Osteoblast (primary cell): ENCODE measurements at regions not wholly inside any gene's neighbourhood (a gene's known extent, or its start where the extent isn't known, plus 50 kb on each side); places are given as distances from the start of the nearest gene placed in this dataset.

ENCODE experiments used
- DNase-seq: peaks from one replicate; pipeline ENCODE4 v3.0.0; 2011; ENCODE audit warnings: low spot score, mixed read lengths; ENCODE audit not compliant: insufficient read length; ENCODE audit errors: missing footprints
- H2AFZ ChIP-seq: 2 replicates; pipeline ENCODE4 v1.6.0; 2011; ENCODE audit warnings: mild to moderate bottlenecking, low read length
- H3K27ac ChIP-seq: 2 replicates; pipeline ENCODE4 v1.5.1; 2011; ENCODE audit warnings: mild to moderate bottlenecking, low read depth, low read length, moderate library complexity
- H3K27me3 ChIP-seq: 2 replicates; pipeline ENCODE4 v1.6.0; 2012; ENCODE audit warnings: mild to moderate bottlenecking, control low read depth, inconsistent platforms, low read length, moderate library complexity; ENCODE audit not compliant: insufficient read depth
- H3K36me3 ChIP-seq: 2 replicates; pipeline ENCODE4 v1.5.1; 2011; ENCODE audit warnings: mild to moderate bottlenecking, low read length, control low read depth, moderate library complexity; ENCODE audit not compliant: insufficient read depth
- H3K4me1 ChIP-seq: 2 replicates; pipeline ENCODE4 v1.5.1; 2011; ENCODE audit warnings: mild to moderate bottlenecking, low read length, control low read depth, moderate library complexity; ENCODE audit not compliant: insufficient read depth
- H3K4me2 ChIP-seq: 2 replicates; pipeline ENCODE4 v1.6.0; 2011; ENCODE audit warnings: mild to moderate bottlenecking, low read length; ENCODE audit not compliant: insufficient read depth
- H3K4me3 ChIP-seq: fragments of 200-600 bp; sonication (generic); 3 replicates; pipeline ENCODE4 v1.5.1; 2012; ENCODE audit warnings: mild to moderate bottlenecking, low read length, inconsistent platforms; ENCODE audit not compliant: insufficient read depth
- H3K79me2 ChIP-seq: 2 replicates; pipeline ENCODE4 v1.6.0; 2012; ENCODE audit warnings: mild to moderate bottlenecking, low read length, control low read depth, inconsistent platforms; ENCODE audit not compliant: insufficient read depth
- H3K9me3 ChIP-seq: 2 replicates; pipeline ENCODE4 v1.5.1; 2011; ENCODE audit warnings: low read depth, low read length, control low read depth
- H4K20me1 ChIP-seq: 2 replicates; pipeline ENCODE4 v1.6.0; 2012; ENCODE audit warnings: mild to moderate bottlenecking, low read length, control low read depth; ENCODE audit not compliant: insufficient read depth
- TF ChIP-seq, protein P1 (sequence below): IDR thresholded peaks from 2 replicates; pipeline ENCODE4 v1.5.1; 2011; ENCODE audit warnings: mild to moderate bottlenecking, low read depth, low read length, moderate library complexity; ENCODE audit errors: extremely low read depth

- Histone ChIP-seq H3K27me3 (peaks cover 16% of the 10 kb centered on the region), H3K4me1 (no peaks in the 10 kb centered on the region), H4K20me1 (no peaks in the 10 kb centered on the region), H3K79me2 (no peaks in the 10 kb centered on the region), H3K4me3 (no peak overlapping the region), H3K9me3 (no peaks in the 10 kb centered on the region), H3K27ac (no peak overlapping the region), H3K4me2 (no peak overlapping the region), H2AFZ (no peak overlapping the region), H3K36me3 (no peaks in the 10 kb centered on the region)
- TF ChIP-seq, protein P1, sequence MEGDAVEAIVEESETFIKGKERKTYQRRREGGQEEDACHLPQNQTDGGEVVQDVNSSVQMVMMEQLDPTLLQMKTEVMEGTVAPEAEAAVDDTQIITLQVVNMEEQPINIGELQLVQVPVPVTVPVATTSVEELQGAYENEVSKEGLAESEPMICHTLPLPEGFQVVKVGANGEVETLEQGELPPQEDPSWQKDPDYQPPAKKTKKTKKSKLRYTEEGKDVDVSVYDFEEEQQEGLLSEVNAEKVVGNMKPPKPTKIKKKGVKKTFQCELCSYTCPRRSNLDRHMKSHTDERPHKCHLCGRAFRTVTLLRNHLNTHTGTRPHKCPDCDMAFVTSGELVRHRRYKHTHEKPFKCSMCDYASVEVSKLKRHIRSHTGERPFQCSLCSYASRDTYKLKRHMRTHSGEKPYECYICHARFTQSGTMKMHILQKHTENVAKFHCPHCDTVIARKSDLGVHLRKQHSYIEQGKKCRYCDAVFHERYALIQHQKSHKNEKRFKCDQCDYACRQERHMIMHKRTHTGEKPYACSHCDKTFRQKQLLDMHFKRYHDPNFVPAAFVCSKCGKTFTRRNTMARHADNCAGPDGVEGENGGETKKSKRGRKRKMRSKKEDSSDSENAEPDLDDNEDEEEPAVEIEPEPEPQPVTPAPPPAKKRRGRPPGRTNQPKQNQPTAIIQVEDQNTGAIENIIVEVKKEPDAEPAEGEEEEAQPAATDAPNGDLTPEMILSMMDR, result no peak
- peak; percentile 76 for DNase-seq
Observed at GRCh38 chr7:411677-412312, 107.9 kb downstream of the PDGFA start.

DNA sequence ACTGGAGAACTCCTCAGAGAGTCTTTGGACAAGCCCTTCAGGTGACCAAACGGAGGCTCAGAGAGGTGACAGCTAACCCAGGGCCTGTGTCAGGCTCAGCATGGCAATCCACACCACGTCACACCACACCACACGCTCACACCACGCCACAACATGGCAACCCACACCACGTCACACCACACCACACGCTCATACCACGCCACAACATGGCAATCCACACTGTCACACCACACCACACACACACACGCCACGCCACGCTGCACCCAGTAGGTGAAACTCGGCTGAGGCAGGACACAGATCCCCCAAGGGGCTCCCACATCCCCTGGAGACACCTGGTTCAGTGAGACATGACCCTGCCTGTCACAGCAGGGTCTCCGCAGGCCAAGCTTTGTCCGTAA is 107.3 kb downstream of the PDGFA start:
- Histone ChIP-seq H3K9me3 (peaks cover 3% of the 10 kb centered on the region), H3K27ac (no peak overlapping the region), H3K4me3 (no peak overlapping the region), H3K4me1 (no peaks in the 10 kb centered on the region), H3K36me3 (no peaks in the 10 kb centered on the region), H3K27me3 (peaks cover 12% of the 10 kb centered on the region), H3K79me2 (no peaks in the 10 kb centered on the region), H4K20me1 (no peaks in the 10 kb centered on the region), H3K4me2 (no peak overlapping the region), H2AFZ (no peak overlapping the region)
- no peak for DNase-seq
- TF ChIP-seq, protein P1, result no peak

GRCh38 chr7:414681-415560 is 104.7 kb downstream of the PDGFA start:
- H3K4me3 ChIP-seq, result no peak overlapping the region
- no peaks in the 10 kb centered on the region for H4K20me1 ChIP-seq
- no peak overlapping the region for H3K4me2 ChIP-seq
- H3K36me3 ChIP-seq, result no peaks in the 10 kb centered on the region
- peaks cover 1% of the 10 kb centered on the region for H3K27me3 ChIP-seq
- no peaks in the 10 kb centered on the region for H3K79me2 ChIP-seq
- no peak overlapping the region for H3K27ac ChIP-seq
- peak; percentile 73 for DNase-seq
- H2AFZ ChIP-seq, result no peak overlapping the region
- H3K4me1 ChIP-seq, result no peaks in the 10 kb centered on the region
- H3K9me3 ChIP-seq, result peaks cover 9% of the 10 kb centered on the region
- TF ChIP-seq, protein P1, result no peak
